EH (cell line): ENCODE measurements at regions not wholly inside any gene's neighbourhood (a gene's known extent, or its start where the extent isn't known, plus 50 kb on each side); places are given as distances from the start of the nearest gene placed in this dataset.

ENCODE experiments used
- DNase-seq: peaks from one replicate; pipeline ENCODE4 v3.0.0-alpha.2; 2015; ENCODE audit warnings: low read depth

- no peak for DNase-seq
Measured at GRCh38 chr2:6354546-6354945, 511.2 kb downstream of the CMPK2 start.

GRCh38 chr2:6355886-6356761, 509.6 kb downstream of the CMPK2 start:
- DNase-seq: no peak

GRCh38 chr2:6358546-6358945, 507.2 kb downstream of the CMPK2 start:
- DNase-seq: no peak

- DNase-seq: no peak
Measured at GRCh38 chr2:6358985-6359384, 506.7 kb downstream of the CMPK2 start.

GRCh38 chr2:6359964-6360363, 505.7 kb downstream of the CMPK2 start:
- no peak for DNase-seq

- no peak for DNase-seq
Measured at GRCh38 chr2:6362671-6363450, 502.8 kb downstream of the CMPK2 start.

GRCh38 chr2:6368281-6368680, 497.4 kb downstream of the CMPK2 start:
- DNase-seq: peak; percentile 72

- DNase-seq: no peak
Measured at GRCh38 chr2:6369266-6369665, 496.4 kb downstream of the CMPK2 start.

- peak; percentile 63 for DNase-seq
Measured at GRCh38 chr2:6370753-6371551, 494.8 kb downstream of the CMPK2 start.

GRCh38 chr2:6372317-6372901, 493.3 kb downstream of the CMPK2 start:
- peak; percentile 92 for DNase-seq

- no peak for DNase-seq
Measured at GRCh38 chr2:6381326-6381725, 484.4 kb downstream of the CMPK2 start.

- DNase-seq: no peak
Measured at GRCh38 chr2:6384341-6384740, 481.4 kb downstream of the CMPK2 start.

- DNase-seq: no peak
Measured at GRCh38 chr2:6392354-6392753, 473.4 kb downstream of the CMPK2 start.

GRCh38 chr2:6392966-6393365, 472.7 kb downstream of the CMPK2 start:
- DNase-seq: peak; percentile 3

GRCh38 chr2:6393819-6394218, 471.9 kb downstream of the CMPK2 start:
- no peak for DNase-seq

GRCh38 chr2:6394276-6394675, 471.4 kb downstream of the CMPK2 start:
- DNase-seq: no peak

- no peak for DNase-seq
Measured at GRCh38 chr2:6398421-6398820, 467.3 kb downstream of the CMPK2 start.

- no peak for DNase-seq
Measured at GRCh38 chr2:6401301-6401700, 464.4 kb downstream of the CMPK2 start.

- DNase-seq: no peak
Measured at GRCh38 chr2:6408057-6408456, 457.6 kb downstream of the CMPK2 start.

- no peak for DNase-seq
Measured at GRCh38 chr2:6410313-6410712, 455.4 kb downstream of the CMPK2 start.

- DNase-seq: no peak
Measured at GRCh38 chr2:6412533-6413091, 453.1 kb downstream of the CMPK2 start.

- no peak for DNase-seq
Measured at GRCh38 chr2:6417050-6417449, 448.7 kb downstream of the CMPK2 start.
